ENCODE measurements at regions not wholly inside any gene's neighbourhood (a gene's known extent, or its start where the extent isn't known, plus 50 kb on each side); places are given as distances from the start of the nearest gene placed in this dataset.

- TF ChIP-seq MAX (IDR thresholded peaks at IDR 0.05) = no peak
- TF ChIP-seq EZH2 (IDR thresholded peaks at IDR 0.05; ENCODE audit: low read depth, low read length, severe bottlenecking) = no peak
- TF ChIP-seq CTCF (IDR thresholded peaks at IDR 0.05; ENCODE audit: control extremely low read depth in 1 of 3, insufficient read depth in 1 of 3, low read depth in 1 of 3, low read length in 3 of 3) = no peak
- no peak for TF ChIP-seq GABPA (IDR thresholded peaks at IDR 0.05; ENCODE audit: borderline replicate concordance, insufficient read depth, low read length)
- TF ChIP-seq RAD21 (IDR thresholded peaks at IDR 0.05 in 1 of 2, conservative IDR thresholded peaks at IDR 0.05 in 1 of 2; ENCODE audit: low read depth in 2 of 2, low read length in 2 of 2) = no peak
- TF ChIP-seq POLR2AphosphoS5 (IDR thresholded peaks at IDR 0.05; ENCODE audit: low read depth, low read length) = no peak
- TF ChIP-seq JUN (IDR thresholded peaks at IDR 0.05; ENCODE audit: low read depth, low read length) = no peak
These were observed 598.5 kb upstream of the SPANXN1 start for GRCh38 chrX:144648788-144649187.

Data from H1 (cell line).